SH-SY5Y (cell line): ENCODE measurements at regions not wholly inside any gene's neighbourhood (a gene's known extent, or its start where the extent isn't known, plus 50 kb on each side); places are given as distances from the start of the nearest gene placed in this dataset.

Source experiments
- GATA2 ChIP-seq: IDR thresholded peaks from 2 replicates; pipeline ENCODE4 v1.6.1; 2011; ENCODE audit warnings: mild to moderate bottlenecking, low read depth, low read length
- GATA3 ChIP-seq: IDR thresholded peaks from 2 replicates; pipeline ENCODE4 v1.6.1; 2011; ENCODE audit warnings: low read depth, mild to moderate bottlenecking, low read length, moderate library complexity

- no peak for TF ChIP-seq GATA3
- no peak for TF ChIP-seq GATA2
Observed at GRCh38 chr12:112635036-112635435, 156.5 kb upstream of the RPH3A start.
